ENCODE measurements at regions not wholly inside any gene's neighbourhood (a gene's known extent, or its start where the extent isn't known, plus 50 kb on each side); places are given as distances from the start of the nearest gene placed in this dataset.
"Not testable (repeated sequence)": the region's sequence is repeated elsewhere in the genome, so short reads cannot be mapped to it uniquely, and the experiment has no call there.

DNA sequence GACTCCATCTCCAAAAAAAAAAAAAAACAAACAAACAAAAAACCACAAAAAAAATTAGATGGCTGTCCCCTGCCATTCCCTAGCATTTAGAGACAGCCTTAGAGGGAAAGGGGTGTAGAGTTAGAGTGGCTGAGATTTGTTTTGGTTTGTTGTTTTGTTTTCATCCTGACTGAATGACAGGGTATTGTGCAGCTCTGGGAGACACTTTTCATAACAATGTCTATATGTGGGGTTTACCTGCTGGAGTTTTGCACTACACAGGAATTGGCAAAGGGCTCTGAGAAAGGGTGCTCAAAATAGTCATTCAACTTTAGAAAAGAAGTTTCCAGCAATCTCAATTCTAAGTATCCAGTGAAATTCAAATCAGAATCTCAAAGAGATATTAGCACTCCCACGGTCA is 732.5 kb upstream of the CHAC2 start:
- intact Hi-C loops (cut with DNase I) = no loop called here
- TF ChIP-seq, protein P1, sequence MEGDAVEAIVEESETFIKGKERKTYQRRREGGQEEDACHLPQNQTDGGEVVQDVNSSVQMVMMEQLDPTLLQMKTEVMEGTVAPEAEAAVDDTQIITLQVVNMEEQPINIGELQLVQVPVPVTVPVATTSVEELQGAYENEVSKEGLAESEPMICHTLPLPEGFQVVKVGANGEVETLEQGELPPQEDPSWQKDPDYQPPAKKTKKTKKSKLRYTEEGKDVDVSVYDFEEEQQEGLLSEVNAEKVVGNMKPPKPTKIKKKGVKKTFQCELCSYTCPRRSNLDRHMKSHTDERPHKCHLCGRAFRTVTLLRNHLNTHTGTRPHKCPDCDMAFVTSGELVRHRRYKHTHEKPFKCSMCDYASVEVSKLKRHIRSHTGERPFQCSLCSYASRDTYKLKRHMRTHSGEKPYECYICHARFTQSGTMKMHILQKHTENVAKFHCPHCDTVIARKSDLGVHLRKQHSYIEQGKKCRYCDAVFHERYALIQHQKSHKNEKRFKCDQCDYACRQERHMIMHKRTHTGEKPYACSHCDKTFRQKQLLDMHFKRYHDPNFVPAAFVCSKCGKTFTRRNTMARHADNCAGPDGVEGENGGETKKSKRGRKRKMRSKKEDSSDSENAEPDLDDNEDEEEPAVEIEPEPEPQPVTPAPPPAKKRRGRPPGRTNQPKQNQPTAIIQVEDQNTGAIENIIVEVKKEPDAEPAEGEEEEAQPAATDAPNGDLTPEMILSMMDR (IDR thresholded peaks at IDR 0.05) = no peak
- TF ChIP-seq POLR2A (IDR thresholded peaks at IDR 0.05) = no peak
- no peak for TF ChIP-seq EP300 (IDR thresholded peaks at IDR 0.05)
- no peaks in the 10 kb centered on the region for H3K36me3 ChIP-seq
- H3K4me3 ChIP-seq = no peak overlapping the region
- no peaks in the 10 kb centered on the region for H3K4me1 ChIP-seq (ENCODE audit: insufficient read depth)
- no peaks in the 10 kb centered on the region for H3K27me3 ChIP-seq
- H3K9me3 ChIP-seq = no peaks in the 10 kb centered on the region
- 77 to 88% (median 79%) methylated on average over 1 of the region's 1 CpG for WGBS, 3 donors
- H3K27ac ChIP-seq = no peak overlapping the region
- no peak for DNase-seq

DNA sequence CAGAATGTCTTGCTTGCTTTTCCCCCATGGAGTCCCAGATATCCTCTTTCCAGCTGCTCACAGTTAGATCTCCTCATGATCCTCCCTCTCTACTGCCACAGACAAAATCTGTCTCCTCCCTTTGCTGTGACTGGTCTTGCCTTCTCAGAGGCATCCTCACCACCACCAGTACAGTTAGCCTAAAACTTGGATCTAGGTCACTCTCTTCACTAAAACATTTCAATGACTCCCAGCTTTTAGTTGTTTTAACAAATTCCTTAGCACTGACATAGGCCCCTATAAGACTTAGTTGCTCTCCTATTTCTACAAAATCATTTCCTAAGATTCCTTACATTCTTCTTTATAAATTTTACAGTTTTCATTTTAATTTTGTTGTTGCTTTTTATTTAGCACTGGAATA is 734.2 kb upstream of the CHAC2 start:
- intact Hi-C loops (cut with DNase I) = no loop called here
- TF ChIP-seq EP300 (IDR thresholded peaks at IDR 0.05) (no peak), POLR2A (IDR thresholded peaks at IDR 0.05) (no peak)
- TF ChIP-seq, protein P1 (IDR thresholded peaks at IDR 0.05) = no peak

DNA sequence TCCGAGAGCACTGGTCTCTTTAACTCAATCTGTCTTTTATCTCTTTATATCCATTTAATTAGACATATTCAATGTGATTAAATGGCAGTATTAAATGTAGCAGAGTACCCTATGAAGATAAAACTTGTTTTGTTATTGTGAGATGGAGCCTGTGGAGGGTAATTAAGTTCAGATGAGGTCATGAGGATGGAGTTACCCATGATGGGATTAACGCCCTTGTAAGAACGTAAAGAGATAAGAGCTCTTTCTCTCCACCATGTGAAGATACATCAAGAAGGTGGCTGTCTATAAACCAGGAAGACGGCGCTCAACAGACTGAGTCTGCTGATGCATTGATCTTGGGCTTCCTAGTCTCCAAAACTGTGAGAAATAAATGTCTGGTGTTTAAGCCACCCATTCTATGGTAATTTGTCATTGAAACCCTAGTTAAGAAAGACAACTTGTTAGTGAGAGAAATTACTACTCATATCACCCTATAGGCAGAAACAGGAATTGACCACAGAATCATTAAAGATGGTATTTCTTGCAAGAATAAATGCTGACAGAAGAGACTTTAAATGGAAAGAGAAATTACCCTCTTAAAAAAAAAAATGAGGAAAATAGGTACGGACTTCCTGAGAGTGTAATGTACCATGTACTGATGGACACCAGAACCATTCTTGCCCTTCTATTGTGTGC is 738.7 kb upstream of the CHAC2 start:
- H3K36me3 ChIP-seq = no peaks in the 10 kb centered on the region
- H3K27ac ChIP-seq = no peak overlapping the region
- H3K9me3 ChIP-seq = no peaks in the 10 kb centered on the region
- H3K4me1 ChIP-seq (ENCODE audit: insufficient read depth) = no peaks in the 10 kb centered on the region
- DNase-seq = no peak
- H3K4me3 ChIP-seq = no peak overlapping the region
- intact Hi-C loops (cut with DNase I) = loop anchor here in 1 of 4 donors (2.0 kb wide), 1 partner anchor 24 kb away; no protein-coding TSS in a partner anchor
- WGBS, 3 donors = 65 to 71% (median 68%) methylated on average over 6 of the region's 6 CpGs
- no peaks in the 10 kb centered on the region for H3K27me3 ChIP-seq
- TF ChIP-seq EP300 (IDR thresholded peaks at IDR 0.05) (no peak), POLR2A (IDR thresholded peaks at IDR 0.05) (no peak)
- TF ChIP-seq, protein P1 (IDR thresholded peaks at IDR 0.05) = no peak

More for the DNA sequence above, 734.2 kb upstream of the CHAC2 start:
- H3K9me3 ChIP-seq = no peaks in the 10 kb centered on the region
- H3K4me3 ChIP-seq = no peak overlapping the region
- no peaks in the 10 kb centered on the region for H3K4me1 ChIP-seq (ENCODE audit: insufficient read depth)
- H3K27ac ChIP-seq = no peak overlapping the region
- H3K36me3 ChIP-seq = no peaks in the 10 kb centered on the region
- DNase-seq = no peak
- no peaks in the 10 kb centered on the region for H3K27me3 ChIP-seq

DNA sequence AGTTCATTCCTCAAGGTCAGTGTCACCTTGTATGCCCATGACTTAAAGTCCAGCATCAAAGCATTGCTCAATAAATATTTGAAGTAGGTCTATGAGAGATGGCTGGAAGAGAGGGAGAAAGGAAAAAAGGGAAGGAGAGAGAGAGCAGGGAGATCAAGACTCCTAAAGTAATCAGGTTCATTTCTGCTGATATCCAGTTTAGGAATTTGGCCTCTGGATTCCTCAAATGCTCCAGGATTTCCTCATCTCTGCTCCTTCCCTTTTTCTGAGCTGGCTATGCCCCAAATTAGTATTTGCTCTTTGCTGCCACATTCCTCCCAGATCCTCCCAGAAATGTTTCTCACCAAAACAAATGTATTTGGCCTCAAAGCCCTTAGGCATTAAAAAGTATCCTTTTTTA is 739.4 kb upstream of the CHAC2 start:
- no peak for TF ChIP-seq POLR2A (IDR thresholded peaks at IDR 0.05)
- TF ChIP-seq, protein P1 (IDR thresholded peaks at IDR 0.05) = no peak
- no peak for TF ChIP-seq EP300 (IDR thresholded peaks at IDR 0.05)
- no peaks in the 10 kb centered on the region for H3K9me3 ChIP-seq
- H3K4me3 ChIP-seq = no peak overlapping the region
- H3K27ac ChIP-seq = no peak overlapping the region
- no peaks in the 10 kb centered on the region for H3K27me3 ChIP-seq
- intact Hi-C loops (cut with DNase I) = loop anchor here in 1 of 4 donors (2.0 kb wide), 1 partner anchor 25 kb away; no protein-coding TSS in a partner anchor
- no peaks in the 10 kb centered on the region for H3K36me3 ChIP-seq
- DNase-seq = no peak
- no peaks in the 10 kb centered on the region for H3K4me1 ChIP-seq (ENCODE audit: insufficient read depth)

DNA sequence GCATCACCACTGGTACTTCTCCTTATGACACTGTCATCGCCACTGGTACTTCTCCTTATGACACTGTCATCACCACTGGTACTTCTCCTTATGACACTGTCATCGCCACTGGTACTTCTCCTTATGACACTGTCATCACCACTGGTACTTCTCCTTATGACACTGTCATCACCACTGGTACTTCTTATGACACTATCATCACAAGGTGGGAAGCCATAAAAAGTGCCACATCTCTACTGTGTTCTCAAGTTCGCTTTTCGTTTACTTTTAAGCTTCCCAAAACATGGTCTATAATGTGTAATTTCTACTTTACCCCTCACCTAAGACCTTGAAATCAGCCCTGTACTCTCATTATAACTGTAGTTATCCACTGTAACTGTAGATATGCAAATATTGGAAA is 745.4 kb upstream of the CHAC2 start:
- H3K27me3 ChIP-seq; H3K36me3 ChIP-seq; H3K27ac ChIP-seq; H3K9me3 ChIP-seq; H3K4me3 ChIP-seq; DNase-seq; intact Hi-C loops (cut with DNase I); H3K4me1 ChIP-seq (ENCODE audit: insufficient read depth): not testable (repeated sequence)
- 85 to 93% (median 91%) methylated on average over 4 of the region's 4 CpGs for WGBS, 3 donors
